HG03378 (cell line): ENCODE measurements at regions not wholly inside any gene's neighbourhood (a gene's known extent, or its start where the extent isn't known, plus 50 kb on each side); places are given as distances from the start of the nearest gene placed in this dataset.

ENCODE experiments used
- ATAC-seq: cut with Tn5 transposase; IDR thresholded peaks from one replicate; pipeline ENCODE4 v1.9.1; 2021; ENCODE audit warnings: mild to moderate bottlenecking, moderate library complexity; ENCODE audit not compliant: unreplicated experiment

DNA sequence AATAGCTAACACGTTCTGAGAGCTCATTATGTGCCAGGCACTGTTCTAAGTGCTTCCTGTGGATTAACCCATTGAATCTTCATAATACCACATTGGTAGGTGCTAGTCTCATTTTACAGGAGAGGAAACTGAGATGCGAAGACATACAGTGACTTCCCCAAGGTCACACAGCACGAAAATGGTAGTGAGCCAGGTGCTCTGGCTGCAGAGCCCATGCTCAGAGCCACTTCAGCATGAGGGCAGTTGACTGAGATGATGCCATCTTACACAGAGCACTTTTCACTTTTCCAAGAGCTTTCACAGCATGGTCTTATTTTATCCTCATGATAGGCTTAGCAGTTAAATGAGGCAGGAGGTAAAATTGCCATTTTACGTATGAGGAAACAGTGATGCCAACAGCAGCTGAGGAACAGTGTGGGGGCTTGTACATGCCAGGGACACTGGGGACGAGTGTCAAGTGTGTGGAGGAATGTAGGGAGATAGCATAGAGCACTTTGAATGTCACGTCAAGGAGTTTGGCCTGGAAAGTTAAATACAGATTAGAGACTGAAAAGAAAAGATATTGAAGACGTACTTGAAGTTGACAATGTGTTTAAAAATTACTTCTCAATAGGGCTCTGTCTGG, 180.0 kb downstream of the KIF4B start:
- no peak for ATAC-seq

GRCh38 chr5:155200608-155201007, 187.1 kb downstream of the KIF4B start:
- no peak for ATAC-seq

GRCh38 chr5:155211764-155212163, 198.2 kb downstream of the KIF4B start:
- ATAC-seq: no peak

DNA sequence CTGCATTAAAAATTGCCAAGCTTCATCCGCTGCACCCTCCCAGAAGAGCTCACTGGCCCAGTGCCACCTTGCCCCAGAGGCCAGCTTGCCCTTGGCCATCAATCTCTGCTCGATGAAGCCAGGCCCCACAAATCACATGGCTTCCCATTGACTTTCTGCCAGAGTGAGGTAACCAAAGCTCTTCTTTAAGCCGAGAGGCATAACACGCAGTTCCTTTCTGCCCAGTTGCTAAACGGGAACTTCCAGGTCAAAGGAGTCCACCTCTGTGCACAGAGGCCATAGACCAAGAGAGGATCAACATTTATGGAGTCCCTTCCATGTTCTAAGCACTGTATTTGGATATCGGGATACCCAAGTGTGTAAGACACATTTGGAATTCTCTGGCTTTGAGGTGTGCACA, 208.8 kb downstream of the KIF4B start:
- no peak for ATAC-seq

- no peak for ATAC-seq
Observed at GRCh38 chr5:155229135-155229534, 215.6 kb downstream of the KIF4B start.

- no peak for ATAC-seq
Observed at GRCh38 chr5:155239803-155240202, 226.2 kb downstream of the KIF4B start.

- ATAC-seq: no peak
Observed at GRCh38 chr5:155250596-155250995, 237.0 kb downstream of the KIF4B start.

GRCh38 chr5:155252025-155252424, 238.5 kb downstream of the KIF4B start:
- ATAC-seq: no peak

GRCh38 chr5:155252717-155253116, 239.2 kb downstream of the KIF4B start:
- no peak for ATAC-seq

GRCh38 chr5:155254399-155254798, 240.8 kb downstream of the KIF4B start:
- no peak for ATAC-seq

DNA sequence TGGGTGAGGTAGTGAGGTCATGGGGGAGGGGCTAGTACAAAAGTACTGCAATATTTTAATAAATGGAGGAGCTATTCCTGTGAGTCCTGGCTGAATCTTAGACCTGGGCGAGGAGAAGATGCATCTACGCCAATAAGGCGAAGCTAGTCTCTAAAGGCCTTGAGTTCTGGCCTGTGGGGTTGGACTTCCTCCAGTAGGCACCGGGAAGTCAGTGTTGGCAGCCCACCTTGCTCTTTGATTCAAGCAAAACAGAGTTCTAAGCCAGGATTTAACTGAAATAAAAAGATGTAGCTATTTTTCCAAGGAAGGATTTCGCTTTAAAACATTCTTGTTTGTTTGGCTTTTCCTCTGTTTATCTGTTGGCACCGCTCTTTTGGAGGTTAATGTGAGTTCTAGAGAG, 244.6 kb downstream of the KIF4B start:
- no peak for ATAC-seq

GRCh38 chr5:155259648-155260047, 246.1 kb downstream of the KIF4B start:
- ATAC-seq: no peak

GRCh38 chr5:155260798-155261197, 247.2 kb downstream of the KIF4B start:
- no peak for ATAC-seq

- no peak for ATAC-seq
Observed at GRCh38 chr5:155263381-155263780, 249.8 kb downstream of the KIF4B start.

DNA sequence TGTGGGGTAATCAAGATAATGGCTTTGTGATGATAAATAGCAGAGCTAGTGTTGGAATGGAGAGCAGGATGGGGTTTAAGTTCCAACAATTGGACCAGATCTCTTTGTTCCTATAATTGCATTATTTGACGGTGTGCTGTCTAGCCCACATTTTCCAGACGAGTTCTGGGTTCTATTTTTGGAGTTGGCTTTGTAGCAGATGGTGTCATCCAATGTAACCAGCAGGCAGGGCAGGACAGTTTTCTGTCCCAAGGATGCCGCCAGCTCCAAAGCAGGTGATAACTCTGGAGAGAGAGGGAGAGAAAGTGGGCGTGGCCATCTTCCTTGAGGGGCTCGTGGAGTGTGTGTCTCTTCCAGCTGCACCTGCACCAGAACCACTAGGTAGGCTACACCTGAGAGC, 251.3 kb downstream of the KIF4B start:
- no peak for ATAC-seq

GRCh38 chr5:155268770-155269425, 255.3 kb downstream of the KIF4B start:
- ATAC-seq: no peak

- no peak for ATAC-seq
Observed at GRCh38 chr5:155270725-155271124, 257.2 kb downstream of the KIF4B start.

DNA sequence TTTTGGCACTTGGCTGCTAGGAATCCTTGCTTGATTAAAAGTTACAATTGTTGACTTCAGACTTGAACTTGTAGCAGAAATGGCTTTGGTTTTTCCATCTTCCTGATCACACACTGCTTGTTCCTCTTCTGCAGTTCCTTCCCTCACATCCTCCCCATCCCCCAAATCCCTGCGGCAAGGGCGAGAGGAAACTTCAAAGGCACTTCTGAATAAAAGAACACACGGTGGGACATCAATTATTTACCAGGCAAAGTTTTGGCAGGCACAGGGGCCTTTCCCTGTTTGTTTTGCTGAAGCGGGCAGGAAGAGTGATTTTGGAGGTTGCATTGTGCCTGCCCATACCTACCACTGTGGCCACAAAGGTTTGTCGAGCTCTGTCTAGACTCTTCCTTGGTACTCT, 260.9 kb downstream of the KIF4B start:
- no peak for ATAC-seq

DNA sequence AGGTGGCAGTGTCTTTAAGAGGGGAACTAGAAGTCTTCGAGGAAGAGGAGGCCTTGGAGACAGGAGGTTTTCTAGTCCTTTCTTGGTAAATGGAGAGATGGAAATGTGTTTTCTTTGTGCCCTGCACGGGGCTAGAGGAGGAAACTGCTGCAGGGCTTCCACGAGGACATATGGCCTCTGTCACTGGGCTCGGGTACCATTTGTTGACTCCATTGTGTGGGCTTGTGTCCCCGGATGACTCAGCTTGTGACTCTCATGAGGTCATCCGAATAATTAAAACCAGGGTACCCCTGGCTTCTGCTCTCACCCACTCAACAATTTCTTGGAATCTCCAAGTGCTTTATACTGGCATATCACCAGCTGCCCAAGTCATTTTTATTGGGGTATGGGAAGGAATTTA, 261.7 kb downstream of the KIF4B start:
- ATAC-seq: no peak

DNA sequence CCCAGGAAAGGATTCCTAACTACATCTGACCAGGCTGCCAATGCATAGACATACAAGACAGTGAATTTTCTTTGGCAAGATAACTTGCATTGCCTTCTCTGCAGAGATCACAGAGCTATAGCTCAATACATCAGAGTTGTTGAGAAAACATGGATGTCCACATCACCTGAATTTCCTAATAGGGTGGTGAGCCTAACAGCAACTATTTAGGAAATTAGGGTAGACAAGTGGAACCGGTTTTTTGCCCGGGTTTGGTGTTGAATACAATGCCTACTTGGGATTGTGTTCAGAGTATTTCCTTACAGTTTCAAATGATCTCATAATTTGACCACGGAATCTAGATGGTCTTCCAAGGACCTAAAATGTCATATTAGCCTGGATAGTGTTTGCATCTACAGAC, 262.7 kb downstream of the KIF4B start:
- ATAC-seq: no peak

DNA sequence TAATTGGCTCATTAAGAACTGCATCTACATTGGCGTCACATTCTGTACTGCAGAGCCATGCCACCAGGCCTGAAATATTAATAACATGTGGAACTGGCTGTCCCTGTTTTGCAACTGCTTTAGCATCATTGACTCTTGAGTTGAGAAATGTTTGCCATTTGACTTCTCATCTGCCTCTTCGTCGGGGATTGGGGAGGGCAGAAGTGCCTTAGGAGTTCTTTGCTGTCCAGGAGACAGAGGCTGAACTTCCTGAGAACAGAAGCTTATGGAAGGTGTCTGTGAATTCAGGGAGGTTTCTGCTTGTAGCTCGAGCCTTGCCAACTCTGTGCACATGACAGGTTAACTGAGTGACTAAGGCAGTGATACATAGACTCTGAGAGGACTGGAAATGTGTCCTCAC, 265.0 kb downstream of the KIF4B start:
- no peak for ATAC-seq

- ATAC-seq: no peak
Observed at GRCh38 chr5:155282503-155283107, 269.1 kb downstream of the KIF4B start.

- ATAC-seq: no peak
Observed at GRCh38 chr5:155285706-155286105, 272.2 kb downstream of the KIF4B start.
